Endodermal cell (in vitro differentiated cells): ENCODE measurements at regions not wholly inside any gene's neighbourhood (a gene's known extent, or its start where the extent isn't known, plus 50 kb on each side); places are given as distances from the start of the nearest gene placed in this dataset.
A peak's percentile ranks its signal among the peaks of the same experiment; 100 is the strongest.

Source experiments
- DNase-seq: peaks from one replicate; pipeline ENCODE4 v3.0.0-alpha.2; 2017
- H3K27ac ChIP-seq: 2 replicates; pipeline ENCODE4 v1.5.1; 2013; ENCODE audit warnings: mild to moderate bottlenecking, low read depth, low read length, moderate library complexity
- H3K27me3 ChIP-seq: 2 replicates; pipeline ENCODE4 v1.6.1; 2013; ENCODE audit warnings: mild to moderate bottlenecking, low read length, moderate library complexity; ENCODE audit not compliant: insufficient read depth, control insufficient read depth, poor library complexity, severe bottlenecking
- H3K36me3 ChIP-seq: 2 replicates; pipeline ENCODE4 v1.7.0; 2013; ENCODE audit warnings: mild to moderate bottlenecking, low read length, moderate library complexity; ENCODE audit not compliant: control insufficient read depth, insufficient read depth
- H3K4me1 ChIP-seq: one replicate; pipeline ENCODE4 v1.7.0; 2013; ENCODE audit warnings: low read length; ENCODE audit not compliant: control insufficient read depth, insufficient read depth
- H3K4me3 ChIP-seq: 2 replicates; pipeline ENCODE4 v1.5.1; 2013; ENCODE audit warnings: mild to moderate bottlenecking, low read length, moderate library complexity
- H3K9ac ChIP-seq: 2 replicates; pipeline ENCODE4 v1.6.1; 2013; ENCODE audit warnings: mild to moderate bottlenecking, low read length, moderate library complexity; ENCODE audit not compliant: poor library complexity, severe bottlenecking; ENCODE audit errors: extremely low read depth
- H3K9me3 ChIP-seq: 2 replicates; pipeline ENCODE4 v1.6.1; 2013; ENCODE audit warnings: mild to moderate bottlenecking, low read length, moderate library complexity; ENCODE audit not compliant: control insufficient read depth
- H3K27ac Mint-ChIP-seq: 2 replicates; pipeline ENCODE4 v1.8.0; 2020; ENCODE audit warnings: mixed read lengths
- H3K27me3 Mint-ChIP-seq: 2 replicates; pipeline ENCODE4 v1.8.0; 2021; ENCODE audit warnings: mild to moderate bottlenecking, mixed read lengths; ENCODE audit not compliant: insufficient read depth
- H3K36me3 Mint-ChIP-seq: 2 replicates; pipeline ENCODE4 v1.8.0; 2020; ENCODE audit warnings: low read depth, mixed read lengths
- H3K4me1 Mint-ChIP-seq: 2 replicates; pipeline ENCODE4 v1.8.0; 2020; ENCODE audit warnings: mixed read lengths
- H3K4me3 Mint-ChIP-seq: 2 replicates; pipeline ENCODE4 v1.8.0; 2020; ENCODE audit warnings: mild to moderate bottlenecking, moderate library complexity, mixed read lengths
- H3K9me3 Mint-ChIP-seq: 2 replicates; pipeline ENCODE4 v1.8.0; 2020; ENCODE audit warnings: mild to moderate bottlenecking, mixed read lengths
- CTCF ChIP-seq: fragments of 200-600 bp; sonication (generic); conservative IDR thresholded peaks from 2 replicates; pipeline ENCODE4 v1.5.0; 2021; ENCODE audit warnings: antibody characterized with exemption, mild to moderate bottlenecking
- WGBS, 2 experiments: methylation state at CpG; one replicate each; pipeline versions ENCODE4 v1.1.5 to v1.1.7; 2013; ENCODE audit warnings: missing lambda C conversion rate in 2 of 2, mixed read lengths in 1 of 2; ENCODE audit not compliant: insufficient coverage in 1 of 2, insufficient read length in 1 of 2; 5-methylcytosine and 5-hydroxymethylcytosine counted together

GRCh38 chr3:124156866-124157712 is 165.2 kb upstream of the ROPN1 start:
- Histone ChIP-seq H3K4me3 (no peak overlapping the region), H3K27me3 (no peaks in the 10 kb centered on the region), H3K4me1 (peaks cover 6% of the 10 kb centered on the region), H3K9ac (no peak overlapping the region), H3K9me3 (no peaks in the 10 kb centered on the region), H3K36me3 (no peaks in the 10 kb centered on the region), H3K27ac (no peak overlapping the region)
- no peaks in the 10 kb centered on the region for H3K36me3 Mint-ChIP-seq
- WGBS, 2 experiments = 82 to 100% methylated on average over 2 to 6 of the region's 6 CpGs
- H3K9me3 Mint-ChIP-seq = peaks cover 5% of the 10 kb centered on the region
- no peak for TF ChIP-seq CTCF
- peak; percentile 22 for DNase-seq
- no peak overlapping the region for H3K27ac Mint-ChIP-seq
- H3K4me1 Mint-ChIP-seq = peaks cover 12% of the 10 kb centered on the region
- H3K4me3 Mint-ChIP-seq = no peak overlapping the region
- no peaks in the 10 kb centered on the region for H3K27me3 Mint-ChIP-seq

- Mint-ChIP-seq H3K36me3 (no peaks in the 10 kb centered on the region), H3K27ac (peak overlapping the region; percentile 40), H3K9me3 (peaks cover 5% of the 10 kb centered on the region), H3K4me1 (peaks cover 14% of the 10 kb centered on the region), H3K4me3 (no peak overlapping the region), H3K27me3 (no peaks in the 10 kb centered on the region)
- TF ChIP-seq CTCF = no peak
- Histone ChIP-seq H3K27ac (no peak overlapping the region), H3K4me1 (peaks cover 6% of the 10 kb centered on the region), H3K27me3 (no peaks in the 10 kb centered on the region), H3K36me3 (no peaks in the 10 kb centered on the region), H3K9me3 (no peaks in the 10 kb centered on the region), H3K9ac (no peak overlapping the region), H3K4me3 (no peak overlapping the region)
- 59 to 60% methylated on average over 1 to 3 of the region's 3 CpGs for WGBS, 2 experiments
- peak; percentile 53 for DNase-seq
Measured at GRCh38 chr3:124157748-124158147, 165.8 kb upstream of the ROPN1 start.

GRCh38 chr3:124158168-124158881 is 166.4 kb upstream of the ROPN1 start:
- H3K9me3 ChIP-seq = no peaks in the 10 kb centered on the region
- no peak overlapping the region for H3K27ac ChIP-seq
- H3K27ac Mint-ChIP-seq = peak overlapping the region; percentile 40
- DNase-seq = peak; percentile 77
- H3K27me3 ChIP-seq = no peaks in the 10 kb centered on the region
- H3K36me3 ChIP-seq = no peaks in the 10 kb centered on the region
- WGBS, 2 experiments = 58 to 75% methylated on average over 4 of the region's 5 CpGs
- H3K4me3 ChIP-seq = no peak overlapping the region
- H3K27me3 Mint-ChIP-seq = no peaks in the 10 kb centered on the region
- TF ChIP-seq CTCF = no peak
- no peaks in the 10 kb centered on the region for H3K36me3 Mint-ChIP-seq
- H3K9ac ChIP-seq = no peak overlapping the region
- no peak overlapping the region for H3K4me3 Mint-ChIP-seq
- H3K9me3 Mint-ChIP-seq = peaks cover 5% of the 10 kb centered on the region
- H3K4me1 Mint-ChIP-seq = peaks cover 14% of the 10 kb centered on the region
- peaks cover 6% of the 10 kb centered on the region for H3K4me1 ChIP-seq
